Astrocyte of the spinal cord (primary cell): ENCODE measurements at regions not wholly inside any gene's neighbourhood (a gene's known extent, or its start where the extent isn't known, plus 50 kb on each side); places are given as distances from the start of the nearest gene placed in this dataset.

Experiments used
- DNase-seq: peaks from one replicate; pipeline ENCODE4 v3.0.0; 2011; ENCODE audit warnings: low read depth, low spot score
- H3K4me3 ChIP-seq: 2 replicates; pipeline ENCODE4 v1.5.1; 2011; ENCODE audit warnings: low read depth, mild to moderate bottlenecking, low read length, moderate library complexity
- in situ Hi-C: cut with HindIII; loops from 2 replicates; pipeline ENCODE4 v1.10.0; 2017; ENCODE audit warnings: low sequenced_read_pairs
- TF ChIP-seq, protein P1 (sequence below): IDR thresholded peaks from 2 replicates; pipeline ENCODE4 v1.5.1; 2012; ENCODE audit warnings: low read depth, mild to moderate bottlenecking, low read length, inconsistent platforms

DNA sequence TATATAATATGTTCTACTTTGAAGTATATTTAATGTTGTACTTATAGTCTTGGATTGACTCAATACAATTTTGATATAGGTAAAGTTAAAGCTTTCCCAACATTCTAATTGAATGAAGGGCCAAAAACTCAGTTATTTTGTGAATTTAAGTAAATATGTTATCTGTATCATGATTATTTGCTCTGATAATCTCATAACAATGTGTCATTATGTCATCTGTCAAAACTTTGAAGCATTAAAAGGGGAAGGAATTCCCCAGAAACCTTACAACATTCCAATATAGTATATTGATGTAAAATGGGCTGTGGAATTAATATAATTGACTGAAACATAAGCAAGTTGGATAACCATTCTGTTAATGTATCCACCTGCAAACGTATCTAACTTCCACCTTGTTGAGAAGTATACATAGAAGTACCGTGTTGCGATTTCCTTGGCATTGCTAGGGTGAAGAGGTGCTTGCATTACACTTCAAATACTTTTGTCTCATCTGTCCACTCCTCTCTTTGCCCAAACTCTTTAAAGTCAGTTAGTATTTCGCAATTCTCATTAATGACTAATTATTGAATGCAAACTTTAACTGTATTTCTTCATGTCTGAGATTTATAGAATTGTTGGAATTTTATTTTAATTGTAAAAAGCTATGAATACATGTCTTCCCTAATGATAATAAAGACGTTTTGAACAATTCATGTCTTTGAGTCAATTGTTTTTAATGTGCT lies 1982.1 kb upstream of the ADGRL3 start:
- in situ Hi-C loops: no loop called here
- TF ChIP-seq, protein P1, sequence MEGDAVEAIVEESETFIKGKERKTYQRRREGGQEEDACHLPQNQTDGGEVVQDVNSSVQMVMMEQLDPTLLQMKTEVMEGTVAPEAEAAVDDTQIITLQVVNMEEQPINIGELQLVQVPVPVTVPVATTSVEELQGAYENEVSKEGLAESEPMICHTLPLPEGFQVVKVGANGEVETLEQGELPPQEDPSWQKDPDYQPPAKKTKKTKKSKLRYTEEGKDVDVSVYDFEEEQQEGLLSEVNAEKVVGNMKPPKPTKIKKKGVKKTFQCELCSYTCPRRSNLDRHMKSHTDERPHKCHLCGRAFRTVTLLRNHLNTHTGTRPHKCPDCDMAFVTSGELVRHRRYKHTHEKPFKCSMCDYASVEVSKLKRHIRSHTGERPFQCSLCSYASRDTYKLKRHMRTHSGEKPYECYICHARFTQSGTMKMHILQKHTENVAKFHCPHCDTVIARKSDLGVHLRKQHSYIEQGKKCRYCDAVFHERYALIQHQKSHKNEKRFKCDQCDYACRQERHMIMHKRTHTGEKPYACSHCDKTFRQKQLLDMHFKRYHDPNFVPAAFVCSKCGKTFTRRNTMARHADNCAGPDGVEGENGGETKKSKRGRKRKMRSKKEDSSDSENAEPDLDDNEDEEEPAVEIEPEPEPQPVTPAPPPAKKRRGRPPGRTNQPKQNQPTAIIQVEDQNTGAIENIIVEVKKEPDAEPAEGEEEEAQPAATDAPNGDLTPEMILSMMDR: no peak
- no peak for DNase-seq
- H3K4me3 ChIP-seq: no peak overlapping the region

DNA sequence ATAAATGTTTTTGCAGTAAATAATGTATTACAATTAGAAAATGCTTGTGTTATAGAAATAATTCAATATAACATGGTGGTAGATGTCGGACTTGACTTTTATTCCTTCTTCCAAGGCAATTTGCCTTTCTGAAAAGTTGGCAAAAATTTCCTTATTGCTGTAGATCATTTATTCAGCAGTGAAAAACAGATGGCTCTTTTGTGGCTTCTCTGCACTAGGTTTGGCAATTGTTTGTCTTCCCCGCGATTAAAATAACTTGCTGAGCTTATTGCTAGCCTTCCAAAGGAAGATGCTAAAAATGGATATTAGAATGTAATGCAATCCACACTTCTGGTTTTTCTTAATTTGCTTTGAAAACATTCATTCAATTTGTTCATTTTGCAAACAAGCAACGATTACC lies 1977.9 kb upstream of the ADGRL3 start:
- H3K4me3 ChIP-seq: no peak overlapping the region
- TF ChIP-seq, protein P1: no peak
- in situ Hi-C loops: no loop called here
- DNase-seq: no peak

GRCh38 chr4:59223292-59223941 lies 1976.7 kb upstream of the ADGRL3 start:
- TF ChIP-seq, protein P1: no peak
- DNase-seq: no peak

GRCh38 chr4:59238212-59238611 lies 1961.9 kb upstream of the ADGRL3 start:
- DNase-seq: no peak
- H3K4me3 ChIP-seq: no peak overlapping the region
- in situ Hi-C loops: no loop called here
- TF ChIP-seq, protein P1: no peak

More at GRCh38 chr4:59223292-59223941, 1976.7 kb upstream of the ADGRL3 start:
- in situ Hi-C loops: no loop called here
- H3K4me3 ChIP-seq: no peak overlapping the region

DNA sequence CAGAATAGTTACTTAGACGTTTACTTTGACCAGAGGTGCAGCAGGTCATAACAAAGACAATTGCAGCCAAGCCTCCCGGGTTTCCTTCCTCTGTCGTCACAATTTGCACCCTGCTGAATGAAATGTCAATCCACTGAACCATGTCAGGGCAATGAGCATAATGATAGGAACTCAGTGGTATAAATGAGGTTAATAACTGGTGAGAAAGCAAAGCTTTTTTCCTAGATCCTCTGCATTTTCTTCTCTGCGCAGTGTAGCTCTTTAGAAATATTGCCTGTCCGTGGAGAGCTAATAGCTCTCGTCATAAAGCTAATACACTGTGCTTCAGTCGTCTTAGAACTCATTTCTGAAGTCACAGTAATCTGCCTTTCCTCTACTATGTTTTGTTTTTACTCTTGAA lies 1960.1 kb upstream of the ADGRL3 start:
- no peak for DNase-seq
- TF ChIP-seq, protein P1: no peak
- in situ Hi-C loops: no loop called here
- no peak overlapping the region for H3K4me3 ChIP-seq

GRCh38 chr4:59243038-59243437 lies 1957.1 kb upstream of the ADGRL3 start:
- no peak for DNase-seq
- TF ChIP-seq, protein P1: no peak
- in situ Hi-C loops: no loop called here

More at GRCh38 chr4:59243038-59243437, 1957.1 kb upstream of the ADGRL3 start:
- H3K4me3 ChIP-seq: no peak overlapping the region
